Osteocyte (in vitro differentiated cells): ENCODE measurements at regions not wholly inside any gene's neighbourhood (a gene's known extent, or its start where the extent isn't known, plus 50 kb on each side); places are given as distances from the start of the nearest gene placed in this dataset.

ENCODE experiments used
- DNase-seq: peaks from one replicate; pipeline ENCODE4 v3.0.0; 2021; ENCODE audit warnings: mixed read lengths; ENCODE audit not compliant: unreplicated experiment; ENCODE audit errors: extremely low spot score
- H3K27ac Mint-ChIP-seq: one replicate; pipeline ENCODE4 v1.8.0; 2021; ENCODE audit warnings: mild to moderate bottlenecking, mixed read lengths; ENCODE audit not compliant: unreplicated experiment
- H3K27me3 Mint-ChIP-seq: one replicate; pipeline ENCODE4 v1.8.0; 2021; ENCODE audit warnings: mixed read lengths; ENCODE audit not compliant: unreplicated experiment
- H3K36me3 Mint-ChIP-seq: one replicate; pipeline ENCODE4 v1.8.0; 2021; ENCODE audit warnings: mixed read lengths; ENCODE audit not compliant: unreplicated experiment
- H3K4me1 Mint-ChIP-seq: one replicate; pipeline ENCODE4 v1.8.0; 2021; ENCODE audit warnings: mixed read lengths; ENCODE audit not compliant: unreplicated experiment
- H3K4me3 Mint-ChIP-seq: one replicate; pipeline ENCODE4 v1.8.0; 2021; ENCODE audit warnings: mild to moderate bottlenecking, moderate library complexity, mixed read lengths; ENCODE audit not compliant: unreplicated experiment
- H3K9me3 Mint-ChIP-seq: one replicate; pipeline ENCODE4 v1.8.0; 2021; ENCODE audit warnings: mixed read lengths; ENCODE audit not compliant: unreplicated experiment
- TF ChIP-seq, protein P1 (sequence below): fragments of 200-600 bp; sonication (generic); IDR thresholded peaks from 2 replicates; pipeline ENCODE4 v1.5.0; 2021; ENCODE audit warnings: antibody characterized with exemption, mild to moderate bottlenecking, moderate library complexity

DNA sequence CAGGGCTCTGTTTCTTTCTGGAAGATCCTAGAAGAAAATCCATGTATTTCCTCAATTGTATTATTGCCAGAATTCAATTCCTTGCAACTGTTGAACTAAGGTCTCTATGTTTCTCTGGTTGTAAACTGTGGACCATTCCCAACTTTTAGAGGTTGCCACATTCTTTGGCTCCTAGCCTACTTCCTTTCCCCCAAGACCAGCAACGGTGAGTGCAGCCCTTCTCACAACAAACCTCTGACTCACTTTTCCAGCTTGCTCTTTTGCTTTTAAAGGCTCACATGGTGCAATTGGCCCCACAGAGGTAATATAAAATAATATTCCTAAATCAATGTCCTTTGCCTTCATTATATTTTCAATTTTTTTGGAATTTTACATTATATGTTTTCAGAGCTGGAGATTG is 371.3 kb downstream of the SLITRK5 start:
- DNase-seq, result no peak

GRCh38 chr13:88051746-88052482 is 380.7 kb downstream of the SLITRK5 start:
- Mint-ChIP-seq H3K27me3 (no peaks in the 10 kb centered on the region), H3K36me3 (no peaks in the 10 kb centered on the region)

More for the DNA sequence above, 371.3 kb downstream of the SLITRK5 start:
- H3K9me3 Mint-ChIP-seq, result peaks cover 6% of the 10 kb centered on the region
- H3K27me3 Mint-ChIP-seq, result no peaks in the 10 kb centered on the region
- H3K4me3 Mint-ChIP-seq, result no peak overlapping the region
- no peaks in the 10 kb centered on the region for H3K4me1 Mint-ChIP-seq
- H3K36me3 Mint-ChIP-seq, result no peaks in the 10 kb centered on the region
- TF ChIP-seq, protein P1, sequence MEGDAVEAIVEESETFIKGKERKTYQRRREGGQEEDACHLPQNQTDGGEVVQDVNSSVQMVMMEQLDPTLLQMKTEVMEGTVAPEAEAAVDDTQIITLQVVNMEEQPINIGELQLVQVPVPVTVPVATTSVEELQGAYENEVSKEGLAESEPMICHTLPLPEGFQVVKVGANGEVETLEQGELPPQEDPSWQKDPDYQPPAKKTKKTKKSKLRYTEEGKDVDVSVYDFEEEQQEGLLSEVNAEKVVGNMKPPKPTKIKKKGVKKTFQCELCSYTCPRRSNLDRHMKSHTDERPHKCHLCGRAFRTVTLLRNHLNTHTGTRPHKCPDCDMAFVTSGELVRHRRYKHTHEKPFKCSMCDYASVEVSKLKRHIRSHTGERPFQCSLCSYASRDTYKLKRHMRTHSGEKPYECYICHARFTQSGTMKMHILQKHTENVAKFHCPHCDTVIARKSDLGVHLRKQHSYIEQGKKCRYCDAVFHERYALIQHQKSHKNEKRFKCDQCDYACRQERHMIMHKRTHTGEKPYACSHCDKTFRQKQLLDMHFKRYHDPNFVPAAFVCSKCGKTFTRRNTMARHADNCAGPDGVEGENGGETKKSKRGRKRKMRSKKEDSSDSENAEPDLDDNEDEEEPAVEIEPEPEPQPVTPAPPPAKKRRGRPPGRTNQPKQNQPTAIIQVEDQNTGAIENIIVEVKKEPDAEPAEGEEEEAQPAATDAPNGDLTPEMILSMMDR, result no peak
- H3K27ac Mint-ChIP-seq, result no peak overlapping the region

DNA sequence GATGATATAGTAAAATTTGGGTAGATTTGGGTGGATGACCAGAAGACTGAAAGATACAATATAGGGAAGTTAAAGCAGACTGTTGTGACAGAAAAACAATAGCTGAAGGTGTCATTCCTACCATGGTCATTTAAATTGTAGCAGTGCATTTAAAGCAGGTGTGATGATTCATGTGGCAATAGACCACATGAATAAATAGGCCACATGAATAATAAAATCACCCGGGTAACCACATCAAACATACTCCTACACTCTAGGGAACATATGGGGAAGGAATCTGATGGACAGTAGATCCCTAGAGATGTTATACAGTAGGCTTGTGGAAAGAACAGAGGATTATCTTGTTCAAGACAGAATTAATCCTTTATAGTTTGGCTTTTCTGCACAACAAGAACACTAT is 392.6 kb downstream of the SLITRK5 start:
- H3K9me3 Mint-ChIP-seq, result peaks cover 14% of the 10 kb centered on the region
- H3K27ac Mint-ChIP-seq, result no peak overlapping the region
- TF ChIP-seq, protein P1, result no peak
- H3K4me3 Mint-ChIP-seq, result no peak overlapping the region
- no peaks in the 10 kb centered on the region for H3K27me3 Mint-ChIP-seq
- H3K4me1 Mint-ChIP-seq, result no peaks in the 10 kb centered on the region
- DNase-seq, result no peak
- no peaks in the 10 kb centered on the region for H3K36me3 Mint-ChIP-seq

More at GRCh38 chr13:88051746-88052482, 380.7 kb downstream of the SLITRK5 start:
- Mint-ChIP-seq H3K4me3 (no peak overlapping the region), H3K9me3 (peaks cover 7% of the 10 kb centered on the region), H3K4me1 (no peaks in the 10 kb centered on the region), H3K27ac (no peak overlapping the region)
- no peak for DNase-seq
- TF ChIP-seq, protein P1, result no peak

GRCh38 chr13:88066847-88067246 is 395.7 kb downstream of the SLITRK5 start:
- Mint-ChIP-seq H3K36me3 (no peaks in the 10 kb centered on the region), H3K27me3 (no peaks in the 10 kb centered on the region)
- DNase-seq, result no peak

GRCh38 chr13:88068316-88068715 is 397.1 kb downstream of the SLITRK5 start:
- Mint-ChIP-seq H3K4me3 (no peak overlapping the region), H3K9me3 (peaks cover 3% of the 10 kb centered on the region), H3K27me3 (no peaks in the 10 kb centered on the region), H3K27ac (no peak overlapping the region), H3K36me3 (no peaks in the 10 kb centered on the region), H3K4me1 (no peaks in the 10 kb centered on the region)
- TF ChIP-seq, protein P1, result no peak
- no peak for DNase-seq

More at GRCh38 chr13:88066847-88067246, 395.7 kb downstream of the SLITRK5 start:
- Mint-ChIP-seq H3K4me1 (no peaks in the 10 kb centered on the region), H3K27ac (no peak overlapping the region), H3K4me3 (no peak overlapping the region), H3K9me3 (peaks cover 11% of the 10 kb centered on the region)
- TF ChIP-seq, protein P1, result no peak
